H1 (cell line): ENCODE measurements at regions not wholly inside any gene's neighbourhood (a gene's known extent, or its start where the extent isn't known, plus 50 kb on each side); places are given as distances from the start of the nearest gene placed in this dataset.
"Not testable (repeated sequence)": the region's sequence is repeated elsewhere in the genome, so short reads cannot be mapped to it uniquely, and the experiment has no call there.

Experiments used
- CTCF ChIA-PET: fragments of 300-600 bp; sonication (Branson Sonifier 250); formaldehyde crosslinking; loops from one replicate; lab custom pipeline; 2021; ENCODE audit not compliant: partially characterized antibody; lab: Charles Lee
- POLR2A ChIA-PET: fragments of 300-600 bp; sonication (Branson Sonifier 250); formaldehyde crosslinking; loops from one replicate; lab custom pipeline; 2021; ENCODE audit warnings: inconsistent platforms; ENCODE audit not compliant: partially characterized antibody; lab: Charles Lee
- DNase-seq, 2 experiments: peaks; one replicate each; pipeline versions ENCODE4 v3.0.0 to v3.0.0-alpha.2; 2010 to 2022; ENCODE audit warnings: low spot score in 2 of 2, low read depth in 1 of 2, mixed read lengths in 1 of 2
- FAIRE-seq: peaks from 2 replicates; lab custom pipeline; 2011; peaks lifted over from hg19 to GRCh38; lab: Jason Lieb, UNC
- H2AFZ ChIP-seq: 2 replicates; pipeline ENCODE4 v1.8.1; 2012; ENCODE audit warnings: low read length, inconsistent platforms
- H2AK5ac ChIP-seq: 2 replicates; pipeline ENCODE4 v1.6.1; 2013; ENCODE audit warnings: low read depth, low read length
- H2BK120ac ChIP-seq: replicated peaks from 2 replicates; pipeline ENCODE3; 2013; ENCODE audit warnings: low read depth, low read length, inconsistent platforms
- H2BK12ac ChIP-seq: 2 replicates; pipeline ENCODE4 v1.6.1; 2013; ENCODE audit warnings: low read depth, low read length
- H2BK15ac ChIP-seq: 2 replicates; pipeline ENCODE4 v1.6.1; 2013; ENCODE audit warnings: low read length
- H2BK20ac ChIP-seq: 2 replicates; pipeline ENCODE4 v1.6.1; 2013; ENCODE audit warnings: low read length
- H2BK5ac ChIP-seq: 2 replicates; pipeline ENCODE4 v1.6.1; 2013; ENCODE audit warnings: low read depth, low read length
- H3K14ac ChIP-seq: 2 replicates; pipeline ENCODE4 v1.6.1; 2013; ENCODE audit warnings: inconsistent platforms; ENCODE audit not compliant: insufficient read length
- H3K18ac ChIP-seq: 2 replicates; pipeline ENCODE4 v1.6.1; 2013; ENCODE audit warnings: low read length; ENCODE audit errors: extremely low read depth
- H3K23ac ChIP-seq: 2 replicates; pipeline ENCODE4 v1.6.1; 2013; ENCODE audit warnings: inconsistent platforms; ENCODE audit not compliant: insufficient read length
- H3K23me2 ChIP-seq: 2 replicates; pipeline ENCODE4 v1.6.1; 2013; ENCODE audit warnings: low read depth, low read length
- H3K27ac ChIP-seq: 2 replicates; pipeline ENCODE4 v1.6.1; 2011; ENCODE audit warnings: low read depth, low read length, inconsistent platforms
- H3K27me3 ChIP-seq, 4 experiments: replicated peaks in 1 of 4; 1 replicate in 1 of 4; 2 replicates in 3 of 4; pipeline versions ENCODE4 v1.6.1 to v1.8.1; 2011 to 2013; ENCODE audit warnings: low read length in 3 of 4, mild to moderate bottlenecking in 3 of 4, inconsistent platforms in 2 of 4, mixed read lengths in 2 of 4, moderate library complexity in 1 of 4; ENCODE audit not compliant: control insufficient read depth in 3 of 4, insufficient read depth in 3 of 4; ENCODE audit errors: extremely low read depth in 1 of 4
- H3K36me3 ChIP-seq, 4 experiments: 2 replicates each; pipeline versions ENCODE4 v1.6.1 to v1.8.1; 2011 to 2013; ENCODE audit warnings: mild to moderate bottlenecking in 4 of 4, low read length in 3 of 4, moderate library complexity in 2 of 4, control low read depth in 1 of 4, inconsistent platforms in 1 of 4; ENCODE audit not compliant: insufficient read depth in 4 of 4, control insufficient read depth in 2 of 4
- H3K4ac ChIP-seq: replicated peaks from 2 replicates; pipeline ENCODE3; 2013; ENCODE audit warnings: low read length, low read depth, mixed read lengths, inconsistent platforms; ENCODE audit not compliant: insufficient read length
- H3K4me1 ChIP-seq, 4 experiments: replicated peaks in 1 of 4; 1 replicate in 1 of 4; 2 replicates in 3 of 4; pipeline versions ENCODE4 v1.6.1 to v1.8.1; 2011 to 2013; ENCODE audit warnings: low read length in 3 of 4, inconsistent platforms in 2 of 4, mixed read lengths in 1 of 4; ENCODE audit not compliant: insufficient read depth in 4 of 4, control insufficient read depth in 3 of 4
- H3K4me2 ChIP-seq, 2 experiments: 2 replicates each; pipeline versions ENCODE4 v1.6.1 to v1.8.1; 2011 to 2013; ENCODE audit warnings: low read depth in 2 of 2, low read length in 2 of 2, control low read depth in 1 of 2, inconsistent platforms in 1 of 2, mild to moderate bottlenecking in 1 of 2; ENCODE audit not compliant: insufficient read depth in 1 of 2
- H3K4me3 ChIP-seq, 4 experiments: fragments of 200-600, 300-600 bp in 1 of 4; sonication (generic), shearing (Covaris generic), sonication (Bioruptor Twin) in 1 of 4; 2 replicates each; pipeline versions ENCODE4 v1.5.1 to v1.8.1; 2011 to 2016; ENCODE audit warnings: low read length in 4 of 4, low read depth in 3 of 4, control low read depth in 2 of 4, inconsistent platforms in 2 of 4, mild to moderate bottlenecking in 2 of 4, mixed read lengths in 1 of 4, moderate library complexity in 1 of 4; ENCODE audit not compliant: insufficient read depth in 2 of 4; ENCODE audit errors: extremely low read depth in 1 of 4
- H3K56ac ChIP-seq: replicated peaks from 2 replicates; pipeline ENCODE3; 2013; ENCODE audit warnings: low read depth, mild to moderate bottlenecking, mixed read lengths, low read length, inconsistent platforms; ENCODE audit not compliant: insufficient read length
- H3K79me1 ChIP-seq: 2 replicates; pipeline ENCODE4 v1.6.1; 2013; ENCODE audit warnings: low read depth, low read length, control low read depth
- H3K79me2 ChIP-seq, 2 experiments: 2 replicates each; pipeline versions ENCODE4 v1.6.1 to v1.8.1; 2012 to 2013; ENCODE audit warnings: low read length in 2 of 2, mild to moderate bottlenecking in 2 of 2, inconsistent platforms in 1 of 2; ENCODE audit not compliant: insufficient read depth in 2 of 2, control insufficient read depth in 1 of 2
- H3K9ac ChIP-seq, 4 experiments: replicated peaks in 1 of 4; 1 replicate in 1 of 4; 2 replicates in 3 of 4; pipeline versions ENCODE4 v1.6.1 to v1.8.1; 2011 to 2013; ENCODE audit warnings: low read depth in 3 of 4, low read length in 3 of 4, control low read depth in 2 of 4, mild to moderate bottlenecking in 2 of 4, moderate library complexity in 2 of 4, inconsistent platforms in 1 of 4; ENCODE audit errors: extremely low read depth in 1 of 4
- H3K9me3 ChIP-seq, 2 experiments: 2 replicates each; pipeline versions ENCODE4 v1.6.1 to v1.8.1; 2012 to 2013; ENCODE audit warnings: mild to moderate bottlenecking in 2 of 2, moderate library complexity in 2 of 2, control low read depth in 1 of 2, inconsistent platforms in 1 of 2, low read depth in 1 of 2, low read length in 1 of 2, mixed read lengths in 1 of 2; ENCODE audit not compliant: insufficient read depth in 2 of 2
- H4K20me1 ChIP-seq, 2 experiments: replicated peaks in 1 of 2; 2 replicates each; pipeline versions ENCODE3 to v1.8.1; 2011 to 2013; ENCODE audit warnings: inconsistent platforms in 2 of 2, low read length in 2 of 2, mild to moderate bottlenecking in 1 of 2; ENCODE audit not compliant: insufficient read depth in 2 of 2, control insufficient read depth in 1 of 2
- H4K5ac ChIP-seq: 2 replicates; pipeline ENCODE4 v1.6.1; 2013; ENCODE audit warnings: low read length, low read depth, mixed read lengths, inconsistent platforms; ENCODE audit not compliant: insufficient read length
- H4K8ac ChIP-seq: 2 replicates; pipeline ENCODE4 v1.8.0; 2013; ENCODE audit warnings: mild to moderate bottlenecking, moderate library complexity, low read length, inconsistent platforms; ENCODE audit not compliant: insufficient read depth; ENCODE audit errors: extremely low read depth
- H4K91ac ChIP-seq: replicated peaks from 2 replicates; pipeline ENCODE3; 2013; ENCODE audit warnings: low read length, mixed read lengths, inconsistent platforms; ENCODE audit not compliant: insufficient read length
- TBP ChIP-seq: IDR thresholded peaks from 2 replicates; pipeline ENCODE4 v1.6.1; 2011; ENCODE audit warnings: low read depth, low read length, improper control_type of control experiment
- WGBS, 2 experiments: shearing (Covaris generic) in 1 of 2; methylation state at CpG; one replicate each; pipeline versions ENCODE4 v1.1.6 to v1.1.7; 2013 to 2015; ENCODE audit warnings: low lambda C conversion rate in 2 of 2, mixed read lengths in 2 of 2, inconsistent platforms in 1 of 2, low coverage in 1 of 2, missing lambda C conversion rate in 1 of 2; ENCODE audit not compliant: insufficient replicate concordance in 2 of 2, insufficient coverage in 1 of 2, insufficient read length in 1 of 2; ENCODE audit errors: extremely low coverage in 1 of 2, missing lambda C conversion rate in 1 of 2; 5-methylcytosine and 5-hydroxymethylcytosine counted together

DNA sequence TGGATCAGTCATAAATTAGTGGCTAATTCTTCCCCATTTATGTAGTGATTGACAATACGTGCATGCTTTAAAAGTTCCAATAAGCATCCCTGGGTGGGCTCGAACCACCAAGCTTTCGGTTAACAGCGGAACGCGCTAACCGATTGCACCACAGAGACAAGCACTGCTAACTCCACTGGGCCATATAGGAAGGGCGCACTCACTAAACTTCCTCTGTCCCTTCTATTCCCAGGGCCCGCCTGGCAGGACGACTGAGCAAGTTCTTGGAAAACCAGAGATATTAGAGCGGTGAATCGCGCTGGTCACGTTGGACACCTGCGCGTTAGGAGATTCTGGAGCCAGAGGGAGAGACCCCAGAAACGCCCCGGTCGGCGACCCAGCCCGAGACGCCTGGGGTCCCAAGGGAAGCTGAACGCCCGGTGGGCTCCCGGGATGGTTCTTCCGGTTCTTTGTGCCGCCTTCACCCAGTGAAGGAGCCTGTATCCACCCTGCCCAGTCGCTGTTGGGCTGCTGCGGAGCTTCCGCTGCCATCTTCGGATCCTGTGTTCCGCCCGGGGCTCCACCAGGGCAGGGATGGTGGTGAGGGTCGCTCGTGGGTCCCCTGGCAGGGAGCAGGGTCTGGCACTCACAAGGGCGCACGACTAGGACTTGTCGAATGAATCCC lies 62.8 kb downstream of the PPIAL4A start:
- H3K14ac ChIP-seq, H3K23ac ChIP-seq, H3K79me1 ChIP-seq, CTCF ChIA-PET, POLR2A ChIA-PET, H2BK15ac ChIP-seq, H3K4me1 ChIP-seq, FAIRE-seq, H2BK5ac ChIP-seq, H3K27me3 ChIP-seq, H2BK12ac ChIP-seq, H3K23me2 ChIP-seq, H2BK20ac ChIP-seq, H4K8ac ChIP-seq, H3K27ac ChIP-seq, H3K79me2 ChIP-seq, H3K56ac ChIP-seq, H2AK5ac ChIP-seq, H4K91ac ChIP-seq, H3K9ac ChIP-seq, H4K20me1 ChIP-seq, H2BK120ac ChIP-seq, H2AFZ ChIP-seq, H3K18ac ChIP-seq, H3K4ac ChIP-seq, DNase-seq, H3K36me3 ChIP-seq, H4K5ac ChIP-seq, H3K9me3 ChIP-seq: not testable (repeated sequence)
- H3K4me2 ChIP-seq, result peak overlapping the region; percentile 31 to 33; a peak in 3 of 4 replicates
- TF ChIP-seq TBP, result peak; percentile 58; the same call in 1 of the 2 replicates
- 38% methylated on average over 16 of the region's 38 CpGs; no CpG with 5 or more reads in 1 of the 2 experiments for WGBS, 2 experiments
- H3K4me3 ChIP-seq, result peak overlapping the region; percentile 5 to 53 (median 31); a peak in 3 of 8 replicates

DNA sequence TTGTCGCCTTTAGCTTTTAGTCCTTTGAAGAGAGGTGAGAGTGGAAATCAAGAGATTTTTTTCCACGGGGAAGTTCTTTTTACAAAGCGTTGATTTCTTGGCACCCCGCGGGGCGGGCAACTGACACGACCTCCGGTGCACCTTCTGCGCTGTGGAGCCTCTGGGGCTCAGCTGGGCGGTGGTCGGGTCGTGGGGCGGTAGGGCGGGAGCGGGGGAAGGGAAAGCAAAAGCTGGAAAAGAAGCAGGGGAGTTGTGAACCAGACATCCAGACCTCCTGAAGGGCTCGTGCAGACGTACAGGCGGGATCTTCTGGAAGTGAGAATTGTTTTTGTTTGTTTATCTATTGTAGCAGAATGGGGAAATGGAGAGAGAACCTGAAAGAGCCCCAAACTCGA lies 63.3 kb downstream of the PPIAL4A start:
- H2AK5ac ChIP-seq, H2BK120ac ChIP-seq, H3K18ac ChIP-seq, H4K5ac ChIP-seq, DNase-seq, H2BK5ac ChIP-seq, H4K91ac ChIP-seq, H3K23ac ChIP-seq, POLR2A ChIA-PET, H4K8ac ChIP-seq, H3K36me3 ChIP-seq, CTCF ChIA-PET, H3K14ac ChIP-seq, H3K79me2 ChIP-seq, FAIRE-seq, H3K9ac ChIP-seq, H3K27ac ChIP-seq, H2BK12ac ChIP-seq, H3K4ac ChIP-seq, H3K27me3 ChIP-seq, H3K23me2 ChIP-seq, H2BK15ac ChIP-seq, H2AFZ ChIP-seq, H3K4me1 ChIP-seq, H3K79me1 ChIP-seq, H2BK20ac ChIP-seq, H3K9me3 ChIP-seq, H3K56ac ChIP-seq, H4K20me1 ChIP-seq: not testable (repeated sequence)
- Histone ChIP-seq H3K4me3 (peak overlapping the region in 2 of 4 experiments; percentile 45 to 53; a peak in 3 of 8 replicates), H3K4me2 (peak overlapping the region; percentile 21 to 31; a peak in 2 of 4 replicates)
- WGBS, 2 experiments, result no CpG with 5 or more reads among the region's 19 CpGs
